Loucy (cell line): ENCODE measurements at regions not wholly inside any gene's neighbourhood (a gene's known extent, or its start where the extent isn't known, plus 50 kb on each side); places are given as distances from the start of the nearest gene placed in this dataset.

Experiments
- EZH2phosphoT487 ChIP-seq: fragments of 200-600 bp; IDR thresholded peaks from 2 replicates; pipeline ENCODE4 v1.6.1; 2018; ENCODE audit warnings: antibody characterized with exemption, mild to moderate bottlenecking, moderate library complexity, borderline replicate concordance
- TF ChIP-seq, protein P1 (sequence below): fragments of 200-600 bp; sonication (generic); conservative IDR thresholded peaks from 2 replicates; pipeline ENCODE4 v1.5.1; 2014; ENCODE audit warnings: mild to moderate bottlenecking, antibody characterized with exemption, low read length

DNA sequence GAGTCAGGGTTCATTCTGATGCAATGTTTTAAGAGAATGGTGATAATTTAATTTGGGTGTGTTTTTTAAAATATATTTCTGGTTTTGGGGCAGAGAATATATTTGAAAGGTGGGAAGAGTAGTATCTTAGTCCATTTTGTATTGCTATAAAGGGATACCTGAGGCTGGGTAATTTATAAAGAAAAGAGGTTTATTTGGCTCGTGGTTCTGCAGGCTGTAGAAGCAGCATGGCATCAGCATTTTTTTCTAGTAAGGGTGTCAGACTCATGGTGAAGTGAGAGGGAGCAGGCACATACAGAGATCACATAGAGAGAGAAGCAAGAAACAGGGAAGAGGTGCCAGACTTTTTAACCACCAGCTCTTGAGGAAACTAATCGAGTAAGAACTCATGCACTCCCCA, 152.7 kb downstream of the SHOX2 start:
- TF ChIP-seq, protein P1, sequence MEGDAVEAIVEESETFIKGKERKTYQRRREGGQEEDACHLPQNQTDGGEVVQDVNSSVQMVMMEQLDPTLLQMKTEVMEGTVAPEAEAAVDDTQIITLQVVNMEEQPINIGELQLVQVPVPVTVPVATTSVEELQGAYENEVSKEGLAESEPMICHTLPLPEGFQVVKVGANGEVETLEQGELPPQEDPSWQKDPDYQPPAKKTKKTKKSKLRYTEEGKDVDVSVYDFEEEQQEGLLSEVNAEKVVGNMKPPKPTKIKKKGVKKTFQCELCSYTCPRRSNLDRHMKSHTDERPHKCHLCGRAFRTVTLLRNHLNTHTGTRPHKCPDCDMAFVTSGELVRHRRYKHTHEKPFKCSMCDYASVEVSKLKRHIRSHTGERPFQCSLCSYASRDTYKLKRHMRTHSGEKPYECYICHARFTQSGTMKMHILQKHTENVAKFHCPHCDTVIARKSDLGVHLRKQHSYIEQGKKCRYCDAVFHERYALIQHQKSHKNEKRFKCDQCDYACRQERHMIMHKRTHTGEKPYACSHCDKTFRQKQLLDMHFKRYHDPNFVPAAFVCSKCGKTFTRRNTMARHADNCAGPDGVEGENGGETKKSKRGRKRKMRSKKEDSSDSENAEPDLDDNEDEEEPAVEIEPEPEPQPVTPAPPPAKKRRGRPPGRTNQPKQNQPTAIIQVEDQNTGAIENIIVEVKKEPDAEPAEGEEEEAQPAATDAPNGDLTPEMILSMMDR = no peak
- no peak for TF ChIP-seq EZH2phosphoT487
